NCI-H2196 treated with DMSO at 0.1 percent for 48 hours (cell line): ENCODE measurements at regions not wholly inside any gene's neighbourhood (a gene's known extent, or its start where the extent isn't known, plus 50 kb on each side); places are given as distances from the start of the nearest gene placed in this dataset.
"Not testable (repeated sequence)": the region's sequence is repeated elsewhere in the genome, so short reads cannot be mapped to it uniquely, and the experiment has no call there.

Experiments
- DNase-seq: peaks from one replicate; lab custom pipeline; 2025; ENCODE audit not compliant: unreplicated experiment; lab: John Stamatoyannopoulos, UW

GRCh38 chr18:10164271-10165071, 250.7 kb downstream of the VAPA start:
- no peak for DNase-seq

- DNase-seq = no peak
Measured at GRCh38 chr18:10166164-10166807, 252.5 kb downstream of the VAPA start.

- DNase-seq = no peak
Measured at GRCh38 chr18:10167759-10168158, 253.9 kb downstream of the VAPA start.

GRCh38 chr18:10168477-10168876, 254.7 kb downstream of the VAPA start:
- no peak for DNase-seq

- DNase-seq = no peak
Measured at GRCh38 chr18:10169064-10169562, 255.3 kb downstream of the VAPA start.

GRCh38 chr18:10169814-10170213, 256.0 kb downstream of the VAPA start:
- no peak for DNase-seq

- DNase-seq = no peak
Measured at GRCh38 chr18:10170375-10170774, 256.6 kb downstream of the VAPA start.

GRCh38 chr18:10175333-10175732, 261.5 kb downstream of the VAPA start:
- DNase-seq = not testable (repeated sequence)

- not testable (repeated sequence) for DNase-seq
Measured at GRCh38 chr18:10179326-10179725, 265.5 kb downstream of the VAPA start.

- no peak for DNase-seq
Measured at GRCh38 chr18:10182009-10182624, 268.3 kb downstream of the VAPA start.

GRCh38 chr18:10184776-10185175, 269.7 kb upstream of the APCDD1 start:
- no peak for DNase-seq

GRCh38 chr18:10188971-10189810, 265.2 kb upstream of the APCDD1 start:
- DNase-seq = no peak

GRCh38 chr18:10190564-10190963, 263.9 kb upstream of the APCDD1 start:
- DNase-seq = no peak

- no peak for DNase-seq
Measured at GRCh38 chr18:10193444-10193843, 261.0 kb upstream of the APCDD1 start.

GRCh38 chr18:10194592-10194991, 259.8 kb upstream of the APCDD1 start:
- no peak for DNase-seq

GRCh38 chr18:10195529-10195928, 258.9 kb upstream of the APCDD1 start:
- no peak for DNase-seq

- DNase-seq = no peak
Measured at GRCh38 chr18:10197097-10197496, 257.3 kb upstream of the APCDD1 start.

GRCh38 chr18:10201226-10201625, 253.2 kb upstream of the APCDD1 start:
- DNase-seq = no peak

GRCh38 chr18:10201659-10202058, 252.8 kb upstream of the APCDD1 start:
- DNase-seq = no peak

- no peak for DNase-seq
Measured at GRCh38 chr18:10202845-10203321, 251.6 kb upstream of the APCDD1 start.

GRCh38 chr18:10205151-10205550, 249.3 kb upstream of the APCDD1 start:
- no peak for DNase-seq
